GM18502 (cell line): ENCODE measurements at regions not wholly inside any gene's neighbourhood (a gene's known extent, or its start where the extent isn't known, plus 50 kb on each side); places are given as distances from the start of the nearest gene placed in this dataset.
A peak's percentile ranks its signal among the peaks of the same experiment; 100 is the strongest.
"Not testable (repeated sequence)": the region's sequence is repeated elsewhere in the genome, so short reads cannot be mapped to it uniquely, and the experiment has no call there.

ENCODE experiments used
- ATAC-seq: cut with Tn5 transposase; IDR thresholded peaks from one replicate; pipeline ENCODE4 v1.9.1; 2021; ENCODE audit warnings: mild to moderate bottlenecking; ENCODE audit not compliant: unreplicated experiment, poor library complexity

GRCh38 chr17:63282455-63282854, 163.7 kb downstream of the CYB561 start:
- ATAC-seq: peak; percentile 55

GRCh38 chr17:63285551-63285950, 160.6 kb downstream of the CYB561 start:
- ATAC-seq: no peak

- no peak for ATAC-seq
These were observed 159.9 kb downstream of the CYB561 start for GRCh38 chr17:63286254-63286653.

- not testable (repeated sequence) for ATAC-seq
These were observed 159.1 kb downstream of the CYB561 start for GRCh38 chr17:63287006-63287405.

- ATAC-seq: no peak
These were observed 156.2 kb downstream of the CYB561 start for GRCh38 chr17:63289931-63290330.

- no peak for ATAC-seq
These were observed 155.8 kb downstream of the CYB561 start for GRCh38 chr17:63290351-63290750.

GRCh38 chr17:63290784-63291183, 155.3 kb downstream of the CYB561 start:
- no peak for ATAC-seq

- no peak for ATAC-seq
These were observed 154.8 kb downstream of the CYB561 start for GRCh38 chr17:63291258-63291657.

GRCh38 chr17:63292421-63292820, 153.7 kb downstream of the CYB561 start:
- no peak for ATAC-seq

- ATAC-seq: no peak
These were observed 152.6 kb downstream of the CYB561 start for GRCh38 chr17:63293323-63294075.

- no peak for ATAC-seq
These were observed 151.3 kb downstream of the CYB561 start for GRCh38 chr17:63294776-63295175.

- no peak for ATAC-seq
These were observed 150.8 kb downstream of the CYB561 start for GRCh38 chr17:63295288-63295687.

GRCh38 chr17:63295839-63296590, 150.1 kb downstream of the CYB561 start:
- ATAC-seq: no peak

- ATAC-seq: not testable (repeated sequence)
These were observed 147.2 kb downstream of the CYB561 start for GRCh38 chr17:63298916-63299315.

GRCh38 chr17:63304704-63305261, 141.3 kb downstream of the CYB561 start:
- ATAC-seq: no peak

- ATAC-seq: no peak
These were observed 140.2 kb downstream of the CYB561 start for GRCh38 chr17:63305857-63306256.

- no peak for ATAC-seq
These were observed 139.3 kb downstream of the CYB561 start for GRCh38 chr17:63306855-63307254.

GRCh38 chr17:63308272-63308671, 137.8 kb downstream of the CYB561 start:
- ATAC-seq: no peak

- no peak for ATAC-seq
These were observed 137.1 kb downstream of the CYB561 start for GRCh38 chr17:63309021-63309420.

GRCh38 chr17:63311416-63311937, 134.6 kb downstream of the CYB561 start:
- no peak for ATAC-seq

GRCh38 chr17:63314761-63315160, 131.3 kb downstream of the CYB561 start:
- ATAC-seq: no peak
